ENCODE measurements at regions not wholly inside any gene's neighbourhood (a gene's known extent, or its start where the extent isn't known, plus 50 kb on each side); places are given as distances from the start of the nearest gene placed in this dataset.

GRCh38 chr2:167702227-167702626, 545.2 kb downstream of the STK39 start:
- Histone ChIP-seq H3K9ac (ENCODE audit: insufficient read depth in 1 of 2, low read length in 2 of 2) (no peak overlapping the region), H3K36me3 (ENCODE audit: control insufficient read depth in 4 of 4, insufficient read depth in 4 of 4, low read length in 4 of 4) (no peaks in the 10 kb centered on the region), H3K9me3 (ENCODE audit: control insufficient read depth in 4 of 4, insufficient read depth in 3 of 4, low read length in 3 of 4) (no peaks in the 10 kb centered on the region), H3K27ac (ENCODE audit: low read depth in 1 of 2, low read length in 1 of 2) (no peak overlapping the region), H3K27me3 (ENCODE audit: control insufficient read depth in 3 of 3, insufficient read depth in 3 of 3, low read length in 2 of 3) (no peaks in the 10 kb centered on the region), H3K4me3 (no peak overlapping the region), H3K4me1 (ENCODE audit: control insufficient read depth in 5 of 5, insufficient read depth in 5 of 5, low read length in 5 of 5) (no peaks in the 10 kb centered on the region)
- no peak for ATAC-seq (ENCODE audit: insufficient read depth, low FRiP score)
- whole genome bisulfite sequencing, 2 donors: 98% methylated on average over 1 of the region's 1 CpG
- no peak for DNase-seq
- TF ChIP-seq CTCF (IDR thresholded peaks at IDR 0.05; ENCODE audit: control extremely low read depth, extremely low read depth): no peak

GRCh38 chr2:167701651-167702050, 545.7 kb downstream of the STK39 start:
- H3K4me3 ChIP-seq: no peak overlapping the region
- WGBS, 2 donors: 81 to 83% methylated on average over 4 of the region's 4 CpGs
- no peak overlapping the region for H3K27ac ChIP-seq (ENCODE audit: low read depth in 1 of 2, low read length in 1 of 2)
- DNase-seq: no peak
- no peak overlapping the region for H3K9ac ChIP-seq (ENCODE audit: insufficient read depth in 1 of 2, low read length in 2 of 2)
- H3K27me3 ChIP-seq (ENCODE audit: control insufficient read depth in 3 of 3, insufficient read depth in 3 of 3, low read length in 2 of 3): no peaks in the 10 kb centered on the region
- ATAC-seq (ENCODE audit: insufficient read depth, low FRiP score): no peak
- no peaks in the 10 kb centered on the region for H3K36me3 ChIP-seq (ENCODE audit: control insufficient read depth in 4 of 4, insufficient read depth in 4 of 4, low read length in 4 of 4)
- no peaks in the 10 kb centered on the region for H3K9me3 ChIP-seq (ENCODE audit: control insufficient read depth in 4 of 4, insufficient read depth in 3 of 4, low read length in 3 of 4)
- H3K4me1 ChIP-seq (ENCODE audit: control insufficient read depth in 5 of 5, insufficient read depth in 5 of 5, low read length in 5 of 5): no peaks in the 10 kb centered on the region
- TF ChIP-seq CTCF (IDR thresholded peaks at IDR 0.05; ENCODE audit: control extremely low read depth, extremely low read depth): no peak

GRCh38 chr2:167697948-167698347, 549.4 kb downstream of the STK39 start:
- no peak overlapping the region for H3K27ac ChIP-seq (ENCODE audit: low read depth in 1 of 2, low read length in 1 of 2)
- H3K9ac ChIP-seq (ENCODE audit: insufficient read depth in 1 of 2, low read length in 2 of 2): no peak overlapping the region
- no peak for TF ChIP-seq CTCF (IDR thresholded peaks at IDR 0.05; ENCODE audit: control extremely low read depth, extremely low read depth)
- no peaks in the 10 kb centered on the region for H3K36me3 ChIP-seq (ENCODE audit: control insufficient read depth in 4 of 4, insufficient read depth in 4 of 4, low read length in 4 of 4)
- no peak overlapping the region for H3K4me3 ChIP-seq
- ATAC-seq (ENCODE audit: insufficient read depth, low FRiP score): no peak
- H3K27me3 ChIP-seq (ENCODE audit: control insufficient read depth in 3 of 3, insufficient read depth in 3 of 3, low read length in 2 of 3): no peaks in the 10 kb centered on the region
- H3K9me3 ChIP-seq (ENCODE audit: control insufficient read depth in 4 of 4, insufficient read depth in 3 of 4, low read length in 3 of 4): peaks cover 0 to under 1% (median 0%) of the 10 kb centered on the region in 4 donors
- WGBS, 2 donors: 79 to 83% methylated on average over 2 of the region's 2 CpGs
- peak in 1 of 3 donors; percentile 7 for DNase-seq
- no peaks in the 10 kb centered on the region for H3K4me1 ChIP-seq (ENCODE audit: control insufficient read depth in 5 of 5, insufficient read depth in 5 of 5, low read length in 5 of 5)

GRCh38 chr2:167697194-167697593, 550.2 kb downstream of the STK39 start:
- no peak overlapping the region for H3K9ac ChIP-seq (ENCODE audit: insufficient read depth in 1 of 2, low read length in 2 of 2)
- H3K36me3 ChIP-seq (ENCODE audit: control insufficient read depth in 4 of 4, insufficient read depth in 4 of 4, low read length in 4 of 4): no peaks in the 10 kb centered on the region
- DNase-seq (no peak), ATAC-seq (ENCODE audit: insufficient read depth, low FRiP score) (no peak)
- 68 to 81% methylated on average over 1 of the region's 1 CpG for WGBS, 2 donors
- TF ChIP-seq CTCF (IDR thresholded peaks at IDR 0.05; ENCODE audit: control extremely low read depth, extremely low read depth): no peak
- H3K27me3 ChIP-seq (ENCODE audit: control insufficient read depth in 3 of 3, insufficient read depth in 3 of 3, low read length in 2 of 3): no peaks in the 10 kb centered on the region
- H3K27ac ChIP-seq (ENCODE audit: low read depth in 1 of 2, low read length in 1 of 2): no peak overlapping the region
- no peaks in the 10 kb centered on the region for H3K4me1 ChIP-seq (ENCODE audit: control insufficient read depth in 5 of 5, insufficient read depth in 5 of 5, low read length in 5 of 5)
- peaks cover 0 to 3% (median 0%) of the 10 kb centered on the region in 4 donors for H3K9me3 ChIP-seq (ENCODE audit: control insufficient read depth in 4 of 4, insufficient read depth in 3 of 4, low read length in 3 of 4)
- H3K4me3 ChIP-seq: no peak overlapping the region
